GM19238 (cell line): ENCODE measurements at regions not wholly inside any gene's neighbourhood (a gene's known extent, or its start where the extent isn't known, plus 50 kb on each side); places are given as distances from the start of the nearest gene placed in this dataset.
A peak's percentile ranks its signal among the peaks of the same experiment; 100 is the strongest.

Experiments used
- DNase-seq: peaks from one replicate; pipeline ENCODE4 v3.0.0; 2011; ENCODE audit warnings: low spot score; ENCODE audit not compliant: insufficient read length

- DNase-seq: no peak
Observed at GRCh38 chr4:15226203-15226602, 201.6 kb upstream of the C1QTNF7 start.

- peak; percentile 26 for DNase-seq
Observed at GRCh38 chr4:15231265-15232091, 196.4 kb upstream of the C1QTNF7 start.

GRCh38 chr4:15232366-15233263, 195.2 kb upstream of the C1QTNF7 start:
- no peak for DNase-seq

- no peak for DNase-seq
Observed at GRCh38 chr4:15233264-15233597, 194.6 kb upstream of the C1QTNF7 start.

GRCh38 chr4:15233626-15234025, 194.2 kb upstream of the C1QTNF7 start:
- DNase-seq: no peak

- DNase-seq: no peak
Observed at GRCh38 chr4:15234116-15234855, 193.5 kb upstream of the C1QTNF7 start.

- DNase-seq: no peak
Observed at GRCh38 chr4:15234856-15235126, 193.0 kb upstream of the C1QTNF7 start.

- no peak for DNase-seq
Observed at GRCh38 chr4:15235135-15235534, 192.7 kb upstream of the C1QTNF7 start.

- DNase-seq: no peak
Observed at GRCh38 chr4:15237648-15238230, 190.1 kb upstream of the C1QTNF7 start.

GRCh38 chr4:15238720-15239119, 189.1 kb upstream of the C1QTNF7 start:
- DNase-seq: peak; percentile 31

GRCh38 chr4:15239866-15240265, 188.0 kb upstream of the C1QTNF7 start:
- DNase-seq: no peak

GRCh38 chr4:15240764-15241163, 187.1 kb upstream of the C1QTNF7 start:
- no peak for DNase-seq

GRCh38 chr4:15242021-15242420, 185.8 kb upstream of the C1QTNF7 start:
- DNase-seq: no peak

GRCh38 chr4:15244354-15244753, 183.5 kb upstream of the C1QTNF7 start:
- no peak for DNase-seq

GRCh38 chr4:15245006-15245530, 182.8 kb upstream of the C1QTNF7 start:
- no peak for DNase-seq

GRCh38 chr4:15250021-15250441, 177.8 kb upstream of the C1QTNF7 start:
- DNase-seq: no peak

- peak; percentile 19 for DNase-seq
Observed at GRCh38 chr4:15253349-15253748, 174.5 kb upstream of the C1QTNF7 start.

GRCh38 chr4:15254236-15254880, 173.5 kb upstream of the C1QTNF7 start:
- DNase-seq: no peak

- DNase-seq: no peak
Observed at GRCh38 chr4:15255537-15255936, 172.3 kb upstream of the C1QTNF7 start.

GRCh38 chr4:15260758-15261157, 167.1 kb upstream of the C1QTNF7 start:
- no peak for DNase-seq

GRCh38 chr4:15262396-15262795, 165.4 kb upstream of the C1QTNF7 start:
- DNase-seq: no peak
